ENCODE measurements at regions not wholly inside any gene's neighbourhood (a gene's known extent, or its start where the extent isn't known, plus 50 kb on each side); places are given as distances from the start of the nearest gene placed in this dataset.
"Not testable (repeated sequence)": the region's sequence is repeated elsewhere in the genome, so short reads cannot be mapped to it uniquely, and the experiment has no call there.

DNA sequence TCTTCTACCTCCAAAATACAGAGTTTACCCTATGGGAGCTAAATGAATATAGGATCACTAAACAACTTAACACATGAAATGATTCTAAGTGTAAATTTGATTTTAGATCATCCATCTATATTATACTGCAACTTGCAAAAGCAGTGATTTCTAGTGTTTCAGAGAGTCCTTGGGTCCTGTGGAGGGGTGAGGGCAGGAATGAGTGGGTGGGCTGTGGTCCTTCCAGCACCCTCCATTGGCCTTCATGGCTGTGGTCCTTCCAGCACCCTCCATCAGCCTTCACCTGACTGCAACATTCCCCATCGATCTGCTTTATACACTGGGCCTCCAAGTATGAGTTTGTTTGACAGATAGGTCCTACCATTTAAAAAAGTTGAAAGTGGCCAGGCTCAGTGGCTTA, 70.5 kb downstream of the TTC6 start:
- no peaks in the 10 kb centered on the region for H3K36me3 ChIP-seq
- peaks cover 0 to 10% (median 0%) of the 10 kb centered on the region in 3 donors for H3K9me3 ChIP-seq
- no peak overlapping the region for H3K4me3 ChIP-seq
- no peak overlapping the region for H3K27ac ChIP-seq
- TF ChIP-seq, protein P1, sequence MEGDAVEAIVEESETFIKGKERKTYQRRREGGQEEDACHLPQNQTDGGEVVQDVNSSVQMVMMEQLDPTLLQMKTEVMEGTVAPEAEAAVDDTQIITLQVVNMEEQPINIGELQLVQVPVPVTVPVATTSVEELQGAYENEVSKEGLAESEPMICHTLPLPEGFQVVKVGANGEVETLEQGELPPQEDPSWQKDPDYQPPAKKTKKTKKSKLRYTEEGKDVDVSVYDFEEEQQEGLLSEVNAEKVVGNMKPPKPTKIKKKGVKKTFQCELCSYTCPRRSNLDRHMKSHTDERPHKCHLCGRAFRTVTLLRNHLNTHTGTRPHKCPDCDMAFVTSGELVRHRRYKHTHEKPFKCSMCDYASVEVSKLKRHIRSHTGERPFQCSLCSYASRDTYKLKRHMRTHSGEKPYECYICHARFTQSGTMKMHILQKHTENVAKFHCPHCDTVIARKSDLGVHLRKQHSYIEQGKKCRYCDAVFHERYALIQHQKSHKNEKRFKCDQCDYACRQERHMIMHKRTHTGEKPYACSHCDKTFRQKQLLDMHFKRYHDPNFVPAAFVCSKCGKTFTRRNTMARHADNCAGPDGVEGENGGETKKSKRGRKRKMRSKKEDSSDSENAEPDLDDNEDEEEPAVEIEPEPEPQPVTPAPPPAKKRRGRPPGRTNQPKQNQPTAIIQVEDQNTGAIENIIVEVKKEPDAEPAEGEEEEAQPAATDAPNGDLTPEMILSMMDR (IDR thresholded peaks at IDR 0.05): no peak
- intact Hi-C loops (cut with DNase I; ENCODE audit: low total_unique reads): no loop called here
- no peaks in the 10 kb centered on the region for H3K4me1 ChIP-seq
- DNase-seq: no peak
- H3K27me3 ChIP-seq: no peaks in the 10 kb centered on the region

DNA sequence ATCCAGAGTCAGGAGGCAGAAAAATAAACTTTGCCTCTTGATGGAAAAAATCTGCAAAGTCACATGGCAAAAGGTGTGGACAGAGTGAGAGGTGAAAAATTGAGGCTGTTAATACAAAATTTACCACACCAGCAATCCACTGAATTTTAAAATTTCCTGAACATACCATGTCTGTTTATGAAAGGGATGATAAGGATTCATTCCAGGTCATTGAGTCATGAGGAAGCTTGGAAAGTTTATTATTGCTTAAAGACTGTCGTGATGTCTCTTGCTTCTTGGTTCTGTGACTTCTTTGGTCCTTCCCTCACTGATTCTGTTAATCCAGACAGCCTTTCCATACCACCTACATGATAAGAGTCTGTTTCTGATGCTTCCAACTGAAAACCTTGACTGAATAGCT, 73.2 kb downstream of the TTC6 start:
- no peaks in the 10 kb centered on the region for H3K4me1 ChIP-seq
- H3K27me3 ChIP-seq: no peaks in the 10 kb centered on the region
- no peak overlapping the region for H3K4me3 ChIP-seq
- no peaks in the 10 kb centered on the region for H3K36me3 ChIP-seq
- no peaks in the 10 kb centered on the region for H3K9me3 ChIP-seq
- H3K27ac ChIP-seq: no peak overlapping the region
- intact Hi-C loops (cut with DNase I; ENCODE audit: low total_unique reads): no loop called here
- TF ChIP-seq, protein P1 (IDR thresholded peaks at IDR 0.05): no peak
- no peak for DNase-seq

DNA sequence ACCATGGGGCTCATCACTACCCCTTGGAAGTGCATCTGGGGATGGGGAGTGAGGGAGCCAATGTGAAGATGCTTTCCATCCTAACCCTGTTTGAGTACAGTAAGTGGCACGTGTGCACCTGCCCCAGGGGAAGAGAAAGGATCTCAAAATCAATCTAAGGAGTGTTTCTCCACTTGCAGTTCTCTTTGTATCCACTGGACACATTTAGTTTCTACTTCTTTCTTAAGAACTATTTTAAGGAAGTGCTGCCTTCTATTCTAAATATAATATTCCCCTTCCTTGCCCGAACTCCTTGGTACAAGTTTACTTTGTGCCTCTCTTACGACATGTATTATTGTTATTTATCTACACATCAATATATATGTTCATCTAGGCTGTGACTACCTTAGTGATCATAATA, 73.8 kb downstream of the TTC6 start:
- intact Hi-C loops (cut with DNase I; ENCODE audit: low total_unique reads): no loop called here
- Histone ChIP-seq H3K9me3 (no peaks in the 10 kb centered on the region), H3K4me1 (no peaks in the 10 kb centered on the region), H3K27me3 (no peaks in the 10 kb centered on the region), H3K27ac (no peak overlapping the region), H3K36me3 (no peaks in the 10 kb centered on the region), H3K4me3 (no peak overlapping the region)
- no peak for DNase-seq
- TF ChIP-seq, protein P1 (IDR thresholded peaks at IDR 0.05): no peak

DNA sequence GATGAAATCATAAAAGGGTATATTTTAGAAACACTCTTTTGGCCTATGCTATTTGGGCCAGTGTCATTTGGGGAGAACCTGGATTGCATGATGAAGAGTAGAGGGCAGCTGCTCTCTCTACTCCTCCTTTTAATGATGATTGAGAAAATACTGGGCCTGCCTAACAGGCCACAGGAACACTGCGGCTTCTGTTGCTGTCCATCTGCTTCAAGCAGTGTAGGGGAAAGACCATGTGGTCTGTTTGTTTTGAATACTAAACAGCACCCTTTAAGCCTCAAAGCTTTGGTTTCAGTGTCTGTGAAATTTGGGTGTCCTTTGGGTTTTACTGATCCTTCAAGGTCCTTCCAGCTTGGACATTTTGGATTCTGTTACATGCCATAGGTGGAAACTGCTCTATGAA, 78.0 kb downstream of the TTC6 start:
- Histone ChIP-seq H3K27me3 (no peaks in the 10 kb centered on the region), H3K4me3 (no peak overlapping the region), H3K27ac (no peak overlapping the region), H3K4me1 (no peaks in the 10 kb centered on the region), H3K36me3 (no peaks in the 10 kb centered on the region), H3K9me3 (no peaks in the 10 kb centered on the region)
- no peak for DNase-seq
- TF ChIP-seq, protein P1 (IDR thresholded peaks at IDR 0.05): no peak
- intact Hi-C loops (cut with DNase I; ENCODE audit: low total_unique reads): no loop called here

DNA sequence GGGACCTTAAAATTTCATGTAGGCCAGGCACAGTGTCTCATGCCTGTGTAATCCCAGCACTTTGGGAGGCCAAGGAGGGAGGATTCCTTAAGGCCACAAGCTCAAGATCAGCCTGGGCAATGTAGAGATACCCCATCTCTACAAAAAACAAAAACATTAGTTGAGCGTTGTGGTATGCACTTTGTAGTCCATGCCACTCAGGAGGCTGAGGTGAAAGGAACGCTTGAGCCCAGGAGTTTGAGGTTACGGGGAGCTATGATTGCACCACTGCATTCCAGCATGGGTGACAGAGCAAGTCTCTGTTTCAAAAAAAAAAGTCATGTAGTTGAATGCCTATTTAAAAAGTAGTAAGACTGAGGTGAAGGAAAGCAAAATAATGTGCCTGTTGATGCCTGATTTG, 83.5 kb downstream of the TTC6 start:
- intact Hi-C loops (cut with DNase I; ENCODE audit: low total_unique reads): no loop called here
- Histone ChIP-seq H3K4me1 (no peaks in the 10 kb centered on the region), H3K4me3 (no peak overlapping the region), H3K27me3 (no peaks in the 10 kb centered on the region), H3K36me3 (no peaks in the 10 kb centered on the region), H3K27ac (no peak overlapping the region), H3K9me3 (no peaks in the 10 kb centered on the region)
- TF ChIP-seq, protein P1 (IDR thresholded peaks at IDR 0.05): no peak
- no peak for DNase-seq

DNA sequence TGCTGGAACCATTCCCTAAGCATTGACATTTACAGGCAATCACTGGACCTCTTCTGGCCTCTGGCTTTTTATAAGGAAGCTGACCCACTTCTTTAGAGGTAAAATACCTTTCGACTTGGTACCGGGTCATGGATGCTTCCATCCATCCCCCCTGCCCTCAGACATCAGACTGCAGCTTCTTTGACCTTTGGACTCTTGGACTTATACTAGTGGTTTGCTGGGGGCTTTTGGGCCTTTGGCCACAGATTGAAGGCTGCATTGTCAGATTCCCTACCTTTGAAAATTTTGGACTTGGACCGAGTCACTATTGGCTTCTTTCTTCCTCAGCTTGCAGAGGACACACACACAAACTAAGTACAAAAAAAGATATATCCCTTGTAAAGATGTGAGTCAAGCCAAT, 86.1 kb downstream of the TTC6 start:
- TF ChIP-seq, protein P1 (IDR thresholded peaks at IDR 0.05): no peak
- Histone ChIP-seq H3K27ac (no peak overlapping the region), H3K4me3 (no peak overlapping the region), H3K36me3 (no peaks in the 10 kb centered on the region), H3K9me3 (no peaks in the 10 kb centered on the region), H3K4me1 (no peaks in the 10 kb centered on the region), H3K27me3 (no peaks in the 10 kb centered on the region)
- DNase-seq: no peak
- intact Hi-C loops (cut with DNase I; ENCODE audit: low total_unique reads): no loop called here

DNA sequence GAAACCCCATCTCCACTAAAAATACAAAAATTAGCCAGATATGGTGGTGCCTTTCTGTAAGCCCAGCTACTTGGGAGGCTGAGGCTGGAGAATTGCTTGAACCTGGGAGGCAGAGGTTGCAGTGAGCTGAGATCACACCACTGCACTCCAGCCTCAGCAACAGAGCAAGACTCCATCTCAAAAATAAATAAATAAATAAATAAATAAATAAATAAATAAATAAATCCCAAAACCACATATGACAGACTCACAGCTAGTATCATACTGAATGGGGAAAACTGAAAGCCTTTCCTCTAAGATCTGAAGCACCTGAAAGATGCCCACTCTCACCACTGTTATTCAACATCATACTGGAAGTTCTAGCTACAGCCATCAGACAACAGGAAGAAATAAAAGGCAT, 97.3 kb downstream of the TTC6 start:
- H3K27me3 ChIP-seq; H3K27ac ChIP-seq; H3K9me3 ChIP-seq; H3K4me1 ChIP-seq; H3K36me3 ChIP-seq; H3K4me3 ChIP-seq; DNase-seq; intact Hi-C loops (cut with DNase I; ENCODE audit: low total_unique reads): not testable (repeated sequence)

DNA sequence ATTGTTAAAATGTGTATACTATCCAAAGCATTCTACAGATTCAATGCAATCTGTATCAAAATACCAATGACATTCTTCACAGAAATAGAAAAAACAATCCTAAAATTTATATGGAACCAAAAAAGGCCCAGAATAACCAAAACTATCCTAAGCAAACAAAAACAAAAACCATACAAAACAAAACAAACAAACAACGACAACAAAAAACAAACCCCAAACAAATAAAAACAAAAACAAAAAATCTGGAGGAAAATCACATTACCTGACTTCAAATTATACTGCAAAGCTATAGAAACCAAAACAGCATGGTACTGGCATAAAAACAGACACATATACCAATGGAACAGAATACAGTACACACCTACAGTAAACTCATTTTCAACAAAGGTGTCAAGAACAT, 98.0 kb downstream of the TTC6 start:
- H3K27ac ChIP-seq; intact Hi-C loops (cut with DNase I; ENCODE audit: low total_unique reads); H3K4me1 ChIP-seq; DNase-seq; H3K27me3 ChIP-seq; H3K4me3 ChIP-seq; H3K36me3 ChIP-seq; H3K9me3 ChIP-seq: not testable (repeated sequence)

All from tibial artery (tissue), 4 donors.